BE2C (cell line): ENCODE measurements at regions not wholly inside any gene's neighbourhood (a gene's known extent, or its start where the extent isn't known, plus 50 kb on each side); places are given as distances from the start of the nearest gene placed in this dataset.

Source experiments
- DNase-seq: peaks from one replicate; pipeline ENCODE4 v3.0.0-alpha.2; 2020
- H3K27me3 ChIP-seq: fragments of 250-450 bp; sonication (Bioruptor Pico); 2 replicates; pipeline ENCODE4 v1.5.1; 2020; ENCODE audit warnings: mild to moderate bottlenecking
- H3K36me3 ChIP-seq: fragments of 250-450 bp; sonication (Bioruptor Pico); 2 replicates; pipeline ENCODE4 v1.5.1; 2020; ENCODE audit warnings: mild to moderate bottlenecking
- H3K4me1 ChIP-seq: fragments of 250-450 bp; sonication (Bioruptor Pico); 2 replicates; pipeline ENCODE4 v1.5.1; 2020
- H3K4me3 ChIP-seq: 2 replicates; pipeline ENCODE4 v1.5.1; 2011; ENCODE audit warnings: low read depth, low read length
- H3K9me3 ChIP-seq: fragments of 250-450 bp; sonication (Bioruptor Pico); 2 replicates; pipeline ENCODE4 v1.5.1; 2020
- CTCF ChIP-seq: IDR thresholded peaks from 2 replicates; pipeline ENCODE4 v1.5.1; 2012; ENCODE audit warnings: mild to moderate bottlenecking, low read depth, low read length

GRCh38 chr9:80794197-80794596 is 895.1 kb downstream of the TLE1 start:
- Histone ChIP-seq H3K4me1 (peaks cover 20% of the 10 kb centered on the region), H3K27me3 (no peaks in the 10 kb centered on the region), H3K36me3 (no peaks in the 10 kb centered on the region), H3K9me3 (no peaks in the 10 kb centered on the region), H3K4me3 (no peak overlapping the region)
- DNase-seq = no peak
- TF ChIP-seq CTCF = no peak

- peaks cover 18% of the 10 kb centered on the region for H3K4me1 ChIP-seq
- DNase-seq = no peak
- no peak for TF ChIP-seq CTCF
- no peak overlapping the region for H3K4me3 ChIP-seq
- H3K27me3 ChIP-seq = no peaks in the 10 kb centered on the region
- H3K9me3 ChIP-seq = no peaks in the 10 kb centered on the region
- H3K36me3 ChIP-seq = no peaks in the 10 kb centered on the region
Observed at GRCh38 chr9:80793706-80794105, 895.6 kb downstream of the TLE1 start.

DNA sequence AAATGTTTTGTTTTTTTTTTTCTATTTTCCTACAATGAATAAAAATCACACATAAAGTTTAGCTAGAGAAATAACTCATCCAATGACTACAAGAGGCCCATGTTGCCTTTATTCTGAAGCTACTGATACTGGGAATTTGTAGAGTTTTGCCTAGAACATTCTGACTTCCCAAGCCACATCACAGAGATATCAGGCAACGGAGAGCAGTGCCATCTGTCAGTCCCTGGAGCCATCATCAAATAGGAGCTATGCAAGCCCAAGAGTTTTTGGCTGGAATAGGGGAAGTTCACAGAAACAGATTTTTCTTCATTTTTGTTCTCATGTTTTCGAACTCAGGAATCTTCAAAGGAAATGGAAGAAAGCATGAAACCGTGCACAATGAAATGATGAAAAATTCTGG is 896.6 kb downstream of the TLE1 start:
- Histone ChIP-seq H3K4me3 (no peak overlapping the region), H3K27me3 (no peaks in the 10 kb centered on the region), H3K36me3 (no peaks in the 10 kb centered on the region), H3K4me1 (peaks cover 13% of the 10 kb centered on the region), H3K9me3 (no peaks in the 10 kb centered on the region)
- TF ChIP-seq CTCF = no peak
- DNase-seq = no peak

DNA sequence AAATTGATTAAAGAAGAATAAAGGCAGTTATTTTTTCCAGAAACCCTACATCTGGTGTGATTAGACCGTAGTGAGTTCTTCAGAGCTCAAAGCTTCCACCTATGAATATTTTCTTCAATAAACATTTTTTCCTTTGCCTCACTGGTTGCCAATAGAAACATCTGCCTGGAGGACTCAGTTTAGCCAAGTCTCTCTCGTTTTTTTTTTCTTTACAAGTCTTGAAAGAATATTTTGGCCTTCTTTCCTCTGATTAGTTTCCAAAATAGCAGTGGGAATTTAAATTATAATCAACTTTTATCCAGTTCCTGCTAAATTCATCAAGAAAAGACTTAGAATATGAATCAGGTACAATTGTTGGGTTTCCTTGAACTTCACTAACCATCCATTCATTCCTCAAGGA is 897.5 kb downstream of the TLE1 start:
- Histone ChIP-seq H3K4me3 (no peak overlapping the region), H3K9me3 (no peaks in the 10 kb centered on the region), H3K27me3 (no peaks in the 10 kb centered on the region), H3K4me1 (peaks cover 4% of the 10 kb centered on the region; the same call in 1 of the 2 replicates), H3K36me3 (no peaks in the 10 kb centered on the region)
- no peak for TF ChIP-seq CTCF
- no peak for DNase-seq

DNA sequence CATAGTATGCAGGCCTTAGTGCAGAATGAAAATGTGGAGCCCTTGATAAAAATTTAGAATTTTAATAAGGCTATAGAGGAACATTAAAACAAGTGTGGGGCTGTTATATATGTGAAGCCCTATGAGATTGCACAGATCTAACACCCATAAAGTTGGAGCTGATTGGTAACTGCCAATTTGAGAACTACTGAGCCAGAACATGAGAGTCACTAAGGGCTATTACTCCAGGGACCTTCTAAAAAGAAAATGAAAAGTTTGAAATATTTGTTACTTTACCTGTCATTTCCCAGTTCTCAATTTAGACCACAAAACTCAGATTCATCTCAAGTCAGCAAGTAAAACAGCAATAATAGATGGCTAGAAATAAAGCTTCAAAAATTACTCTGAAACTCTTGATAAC is 898.6 kb downstream of the TLE1 start:
- H3K4me1 ChIP-seq = no peaks in the 10 kb centered on the region
- DNase-seq = no peak
- no peaks in the 10 kb centered on the region for H3K36me3 ChIP-seq
- no peaks in the 10 kb centered on the region for H3K9me3 ChIP-seq
- no peak for TF ChIP-seq CTCF
- H3K27me3 ChIP-seq = no peaks in the 10 kb centered on the region
- no peak overlapping the region for H3K4me3 ChIP-seq

DNA sequence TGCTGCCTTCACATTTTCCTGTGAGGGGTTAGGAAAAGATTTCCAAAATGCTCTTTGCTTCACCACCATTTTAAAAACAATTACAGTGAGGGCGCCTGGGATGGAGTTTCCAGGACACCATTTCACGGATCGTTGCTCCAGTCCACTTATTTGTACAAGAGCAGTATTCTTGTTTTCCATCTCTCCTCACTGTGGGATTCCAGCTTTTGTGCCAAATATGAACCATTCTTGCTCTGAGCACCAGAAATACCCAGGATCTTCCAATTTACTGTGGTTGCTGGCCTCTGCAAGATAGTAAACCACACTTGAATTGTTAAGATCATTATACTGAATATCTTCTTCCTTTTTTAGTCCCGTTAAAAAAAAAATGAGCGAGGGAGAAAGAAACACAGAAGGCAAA is 899.5 kb downstream of the TLE1 start:
- DNase-seq = peak; percentile 12

More for the DNA sequence above, 899.5 kb downstream of the TLE1 start:
- Histone ChIP-seq H3K4me1 (no peaks in the 10 kb centered on the region), H3K9me3 (no peaks in the 10 kb centered on the region), H3K27me3 (no peaks in the 10 kb centered on the region), H3K4me3 (no peak overlapping the region), H3K36me3 (no peaks in the 10 kb centered on the region)
- no peak for TF ChIP-seq CTCF
